Right lobe of liver (tissue), 4 donors: ENCODE measurements at regions not wholly inside any gene's neighbourhood (a gene's known extent, or its start where the extent isn't known, plus 50 kb on each side); places are given as distances from the start of the nearest gene placed in this dataset.

Experiments
- POLR2A ChIP-seq: fragments of 450-650 bp; IDR thresholded peaks from one replicate; pipeline ENCODE4 v1.6.1; 2017; ENCODE audit warnings: antibody characterized with exemption, mild to moderate bottlenecking
- TF ChIP-seq, protein P1 (sequence below), 4 donors: fragments of 200-600 bp in 3 of 4; fragments of 450-650 bp in 1 of 4; IDR thresholded peaks; one replicate each; pipeline versions ENCODE4 v1.5.1 to v1.8.0; 2016 to 2022; ENCODE audit warnings: antibody characterized with exemption in 4 of 4, mild to moderate bottlenecking in 2 of 4
- donor health status: DM: no; HTN: no; CAD: no.
- donor health status: DM: no; HTN: no; CAD: no.
- donor health status: DM: no; HTN: yes; CAD: no.

DNA sequence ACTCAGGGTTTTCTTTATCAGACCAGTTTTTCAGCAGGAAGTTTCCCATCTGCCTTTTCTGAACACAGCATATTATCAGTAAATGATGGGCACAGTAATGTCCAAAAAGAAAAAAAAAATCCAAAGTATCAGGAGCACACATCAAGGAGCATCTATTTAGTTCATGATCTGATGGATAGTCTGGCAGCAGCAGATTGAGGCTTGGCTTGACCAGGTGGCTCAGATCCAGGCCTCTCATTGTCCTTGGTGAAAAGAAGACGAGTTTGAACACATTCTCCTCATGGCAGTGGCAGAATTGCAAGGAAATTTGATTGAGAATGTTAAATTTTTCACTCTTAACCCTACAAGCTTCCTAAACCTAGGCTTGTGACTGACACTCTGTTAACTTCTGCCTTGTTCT lies 192.9 kb downstream of the OXSM start:
- no peak for TF ChIP-seq POLR2A
- TF ChIP-seq, protein P1, sequence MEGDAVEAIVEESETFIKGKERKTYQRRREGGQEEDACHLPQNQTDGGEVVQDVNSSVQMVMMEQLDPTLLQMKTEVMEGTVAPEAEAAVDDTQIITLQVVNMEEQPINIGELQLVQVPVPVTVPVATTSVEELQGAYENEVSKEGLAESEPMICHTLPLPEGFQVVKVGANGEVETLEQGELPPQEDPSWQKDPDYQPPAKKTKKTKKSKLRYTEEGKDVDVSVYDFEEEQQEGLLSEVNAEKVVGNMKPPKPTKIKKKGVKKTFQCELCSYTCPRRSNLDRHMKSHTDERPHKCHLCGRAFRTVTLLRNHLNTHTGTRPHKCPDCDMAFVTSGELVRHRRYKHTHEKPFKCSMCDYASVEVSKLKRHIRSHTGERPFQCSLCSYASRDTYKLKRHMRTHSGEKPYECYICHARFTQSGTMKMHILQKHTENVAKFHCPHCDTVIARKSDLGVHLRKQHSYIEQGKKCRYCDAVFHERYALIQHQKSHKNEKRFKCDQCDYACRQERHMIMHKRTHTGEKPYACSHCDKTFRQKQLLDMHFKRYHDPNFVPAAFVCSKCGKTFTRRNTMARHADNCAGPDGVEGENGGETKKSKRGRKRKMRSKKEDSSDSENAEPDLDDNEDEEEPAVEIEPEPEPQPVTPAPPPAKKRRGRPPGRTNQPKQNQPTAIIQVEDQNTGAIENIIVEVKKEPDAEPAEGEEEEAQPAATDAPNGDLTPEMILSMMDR (IDR thresholded peaks at IDR 0.05) = no peak
